HG03139 (cell line): ENCODE measurements at regions not wholly inside any gene's neighbourhood (a gene's known extent, or its start where the extent isn't known, plus 50 kb on each side); places are given as distances from the start of the nearest gene placed in this dataset.
"Not testable (repeated sequence)": the region's sequence is repeated elsewhere in the genome, so short reads cannot be mapped to it uniquely, and the experiment has no call there.

ENCODE experiments used
- ATAC-seq: cut with Tn5 transposase; IDR thresholded peaks from one replicate; pipeline ENCODE4 v1.9.1; 2021; ENCODE audit not compliant: unreplicated experiment

DNA sequence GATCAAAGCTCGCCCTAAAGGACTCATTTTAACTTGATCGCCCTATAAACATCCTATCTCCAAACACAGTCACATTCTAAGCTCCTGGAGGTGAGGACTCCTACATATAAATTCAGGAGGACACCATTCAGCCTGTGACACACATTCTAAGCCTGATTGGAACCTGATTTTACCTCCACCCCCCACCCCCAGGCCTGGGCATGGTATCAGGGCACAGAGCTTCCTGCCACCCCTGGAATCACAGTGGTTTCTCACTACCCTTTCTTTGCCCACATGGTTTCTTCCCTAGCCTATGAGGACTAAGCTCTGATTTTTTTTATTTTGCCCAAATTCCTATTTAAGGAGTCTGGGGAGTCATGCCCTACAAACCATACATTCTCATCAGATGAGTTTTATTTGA is 428.1 kb upstream of the ID2 start:
- no peak for ATAC-seq

DNA sequence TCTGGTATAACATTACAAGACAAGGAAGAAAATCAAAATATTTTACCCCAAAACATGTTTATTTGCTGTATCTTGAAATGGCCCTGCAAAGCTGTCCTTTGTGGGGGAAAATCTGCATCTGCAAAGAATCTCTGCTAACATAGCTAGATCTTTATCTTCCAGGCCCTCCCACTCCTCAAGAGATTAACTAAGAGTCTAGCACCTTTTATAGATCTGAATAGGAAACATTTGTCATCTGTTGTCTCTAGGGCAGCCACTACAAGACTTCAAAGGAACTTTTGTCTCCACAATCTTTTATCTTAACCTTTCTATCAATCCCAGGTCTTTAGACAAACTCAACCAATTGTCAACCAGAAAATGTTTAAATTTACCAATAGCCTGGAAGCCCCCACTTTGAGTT is 427.6 kb upstream of the ID2 start:
- not testable (repeated sequence) for ATAC-seq

- no peak for ATAC-seq
Observed at GRCh38 chr2:8254791-8255447, 426.9 kb upstream of the ID2 start.

DNA sequence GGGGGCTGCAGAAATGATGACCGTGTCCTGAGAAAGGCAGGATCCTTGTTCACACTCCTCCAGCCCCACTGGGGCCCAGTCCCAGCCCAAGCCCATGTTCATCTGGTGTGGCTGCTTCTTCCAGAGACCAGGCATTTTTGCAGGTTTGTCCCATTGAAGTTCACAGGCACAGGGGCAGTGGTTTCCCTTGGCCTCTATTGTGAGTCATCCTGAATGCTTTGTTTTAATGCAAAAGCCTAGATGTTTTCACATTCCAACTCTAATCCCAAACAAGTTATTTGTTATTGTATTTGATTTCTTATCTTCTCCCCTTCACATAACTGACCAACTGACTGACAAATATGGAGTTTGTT is 426.4 kb upstream of the ID2 start:
- ATAC-seq = no peak

- ATAC-seq = no peak
Observed at GRCh38 chr2:8256905-8257304, 425.0 kb upstream of the ID2 start.

DNA sequence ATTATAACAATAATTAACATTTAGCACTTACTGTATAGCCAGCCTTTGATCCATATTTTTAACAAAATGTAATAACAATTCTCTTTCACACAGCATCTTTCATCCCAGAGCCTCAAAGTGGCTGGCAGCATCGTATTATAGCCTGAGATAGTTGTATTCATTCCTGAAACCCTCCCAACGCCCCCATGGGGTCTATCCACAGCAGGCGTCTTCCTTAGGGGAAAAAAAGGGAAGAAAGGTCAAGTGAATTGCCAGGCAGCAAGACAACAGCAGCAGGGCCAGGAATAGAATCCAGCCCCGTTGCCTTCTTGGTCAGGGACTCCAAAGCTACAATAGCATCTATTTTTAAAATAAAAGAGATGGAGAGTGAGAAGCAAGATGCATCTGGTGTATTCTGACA is 424.4 kb upstream of the ID2 start:
- no peak for ATAC-seq

DNA sequence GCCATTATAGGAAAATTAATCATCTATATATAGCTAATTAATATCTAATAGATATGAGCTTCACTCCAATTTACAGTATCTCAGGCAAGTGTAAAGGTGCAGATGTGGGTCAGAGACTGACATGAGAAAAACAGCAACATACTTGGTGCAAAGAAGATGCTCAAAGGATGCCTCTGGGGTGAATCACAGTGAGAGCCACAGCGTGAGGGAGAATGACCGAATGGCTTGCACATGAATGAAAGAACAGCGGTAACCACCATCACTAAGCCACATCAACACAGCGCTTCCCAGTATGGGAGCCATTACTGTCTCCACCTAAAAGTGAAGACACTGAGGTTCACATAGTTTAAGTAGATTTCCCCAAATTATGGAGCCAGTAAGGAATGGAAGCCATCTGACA is 423.4 kb upstream of the ID2 start:
- no peak for ATAC-seq

DNA sequence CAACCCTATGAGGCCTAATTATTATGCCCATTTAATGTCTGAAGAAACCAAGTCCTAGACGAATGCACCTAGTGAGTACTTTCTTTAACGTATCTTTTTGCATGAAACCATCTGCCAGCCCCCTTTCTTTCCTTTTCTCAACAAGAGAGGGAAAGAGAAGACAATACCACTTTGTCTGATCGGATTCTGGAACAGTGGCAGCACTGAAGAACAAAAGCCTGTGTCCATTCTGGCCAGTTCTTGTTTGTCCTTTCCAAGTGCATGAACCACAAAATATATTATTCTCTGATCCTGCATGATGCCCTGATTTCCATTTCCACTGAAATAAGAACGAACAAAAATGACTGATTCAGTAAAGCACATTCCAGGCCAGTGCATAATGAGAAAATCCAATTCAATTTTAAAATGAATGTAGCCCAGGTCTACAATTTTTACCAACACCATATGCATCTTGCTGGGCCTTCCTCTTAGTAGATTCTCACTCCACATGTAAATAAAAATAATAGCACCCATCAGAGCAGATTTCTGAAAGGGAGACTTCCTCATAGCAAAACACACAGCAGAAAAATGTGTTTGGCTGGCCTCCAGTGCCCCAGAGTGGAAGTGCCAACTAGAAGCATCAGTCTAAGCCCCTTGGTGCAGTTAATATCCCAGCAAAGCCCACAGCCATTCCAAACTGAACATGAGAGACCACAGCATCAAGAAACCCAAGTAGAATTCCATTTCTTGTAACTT is 422.6 kb upstream of the ID2 start:
- no peak for ATAC-seq

DNA sequence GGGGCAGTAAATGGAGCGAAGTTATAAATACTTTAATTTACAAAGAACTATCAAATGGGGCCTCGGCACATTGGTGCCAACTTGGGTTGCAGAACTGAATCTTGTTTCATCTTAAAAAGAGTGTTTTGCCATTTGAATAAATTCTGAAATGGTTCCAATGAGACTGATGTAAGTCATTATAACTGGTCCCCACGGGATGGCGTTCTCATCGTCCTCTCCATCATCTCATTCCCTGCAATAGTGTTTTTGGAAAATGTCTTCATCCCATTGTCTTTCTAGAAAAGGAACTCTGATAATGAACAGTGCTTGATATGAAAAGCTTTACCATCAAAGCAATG is 422.0 kb upstream of the ID2 start:
- no peak for ATAC-seq

DNA sequence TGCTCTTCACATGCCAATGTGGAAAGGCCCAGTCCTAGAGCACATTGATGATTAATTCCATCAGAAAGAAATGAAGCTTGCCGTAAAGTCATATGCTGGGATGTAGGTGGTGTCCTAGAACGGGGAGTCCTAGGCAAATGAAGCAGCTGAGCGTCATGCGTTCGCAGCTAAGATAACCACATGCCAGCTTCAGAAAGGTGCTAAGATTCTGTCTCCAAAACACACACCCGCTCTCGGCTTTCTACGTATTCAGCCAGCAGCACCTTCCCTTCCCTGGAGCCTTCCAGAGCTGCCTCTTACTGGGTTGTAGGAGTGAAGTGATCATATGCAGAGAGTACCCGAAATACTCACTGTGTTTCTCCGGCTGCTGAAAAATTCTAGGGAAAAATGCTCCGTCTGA is 421.6 kb upstream of the ID2 start:
- no peak for ATAC-seq

- no peak for ATAC-seq
Observed at GRCh38 chr2:8263901-8264300, 418.0 kb upstream of the ID2 start.

DNA sequence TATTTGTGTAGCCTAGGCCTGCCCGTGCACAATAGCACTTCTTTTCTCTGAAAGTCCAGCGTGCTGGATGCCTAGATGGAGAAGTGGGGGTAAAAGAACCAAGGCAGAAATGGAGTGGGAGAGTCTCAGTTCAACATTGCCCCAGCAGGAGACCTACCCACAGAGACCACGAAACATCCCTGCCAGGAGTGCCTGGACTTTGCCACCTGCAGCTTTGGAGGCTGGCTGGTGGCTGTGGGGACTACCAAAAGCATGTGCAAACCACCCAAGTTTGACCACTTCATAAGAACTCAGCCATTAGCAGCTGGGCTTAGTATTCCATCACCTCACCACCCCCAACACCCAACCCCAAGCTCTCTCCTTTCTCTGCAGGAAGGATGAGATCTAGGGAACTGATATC is 416.9 kb upstream of the ID2 start:
- no peak for ATAC-seq

- ATAC-seq = no peak
Observed at GRCh38 chr2:8265476-8266226, 416.2 kb upstream of the ID2 start.

- no peak for ATAC-seq
Observed at GRCh38 chr2:8266563-8266962, 415.3 kb upstream of the ID2 start.

- no peak for ATAC-seq
Observed at GRCh38 chr2:8267048-8267447, 414.8 kb upstream of the ID2 start.

GRCh38 chr2:8267721-8268120 is 414.1 kb upstream of the ID2 start:
- no peak for ATAC-seq

DNA sequence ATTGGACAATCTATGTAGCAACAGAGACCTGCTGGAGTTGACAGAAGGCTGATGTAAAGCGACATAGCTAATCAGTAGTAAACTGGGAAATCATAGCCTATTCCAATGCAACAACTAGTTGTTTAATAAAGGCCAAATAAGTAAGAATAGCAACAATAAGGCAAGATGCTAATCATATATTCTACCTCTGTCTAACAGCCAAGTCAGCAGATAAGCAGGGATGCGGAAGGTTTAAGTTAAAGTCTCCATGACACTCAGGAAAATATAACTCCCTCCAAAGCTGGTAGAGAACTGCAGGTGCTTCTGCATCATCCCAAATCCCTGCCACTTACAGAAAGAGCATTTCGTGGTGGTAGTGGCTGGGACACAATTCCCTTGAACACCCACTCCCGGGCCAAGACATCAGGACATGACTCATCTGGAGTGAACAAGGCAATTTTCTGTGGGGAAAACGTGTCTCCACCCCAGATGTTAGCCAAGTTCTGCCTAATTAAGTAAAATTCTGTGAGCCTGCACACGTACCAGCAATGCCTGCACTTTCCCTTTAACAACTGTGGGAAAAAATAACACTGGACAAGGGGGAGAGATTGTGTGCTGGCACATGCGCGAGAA is 413.6 kb upstream of the ID2 start:
- ATAC-seq = no peak

DNA sequence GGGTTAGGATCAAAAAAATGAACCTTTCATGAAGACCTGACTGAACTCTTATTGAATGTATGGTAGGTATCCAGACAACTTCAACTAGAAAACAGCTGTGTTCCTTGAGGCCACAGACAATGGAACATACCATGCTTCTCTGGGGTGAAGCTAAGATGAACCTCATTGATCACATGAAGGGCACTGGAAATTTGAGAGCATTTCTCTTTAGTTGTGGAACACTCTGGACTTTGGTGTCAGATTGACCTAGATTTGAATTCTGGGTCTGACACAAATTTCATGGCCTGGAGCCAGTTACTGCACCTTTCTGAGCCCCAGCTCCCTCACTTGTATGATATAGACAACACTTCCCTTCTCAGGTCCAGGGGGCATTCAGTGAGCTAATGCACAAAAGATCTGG is 411.2 kb upstream of the ID2 start:
- ATAC-seq = no peak

DNA sequence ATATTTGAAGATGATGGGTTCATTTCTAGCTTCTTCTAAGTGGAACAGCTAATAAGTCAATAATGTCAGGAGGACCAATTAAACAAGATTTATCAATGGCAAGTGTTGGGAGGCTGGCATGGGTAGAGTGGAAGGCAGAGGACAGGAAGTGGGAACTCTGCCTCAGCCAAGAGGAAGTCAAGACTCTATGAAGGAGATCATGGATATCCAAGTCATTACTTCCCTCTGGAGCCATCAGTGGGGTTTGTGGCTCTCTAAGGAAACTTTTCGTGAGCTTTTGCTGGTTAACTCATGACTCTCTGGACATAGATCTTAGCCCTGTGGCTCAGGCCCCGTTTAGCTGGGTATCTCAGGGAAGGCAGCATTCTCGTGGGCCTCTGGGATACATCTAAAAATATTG is 410.4 kb upstream of the ID2 start:
- no peak for ATAC-seq

DNA sequence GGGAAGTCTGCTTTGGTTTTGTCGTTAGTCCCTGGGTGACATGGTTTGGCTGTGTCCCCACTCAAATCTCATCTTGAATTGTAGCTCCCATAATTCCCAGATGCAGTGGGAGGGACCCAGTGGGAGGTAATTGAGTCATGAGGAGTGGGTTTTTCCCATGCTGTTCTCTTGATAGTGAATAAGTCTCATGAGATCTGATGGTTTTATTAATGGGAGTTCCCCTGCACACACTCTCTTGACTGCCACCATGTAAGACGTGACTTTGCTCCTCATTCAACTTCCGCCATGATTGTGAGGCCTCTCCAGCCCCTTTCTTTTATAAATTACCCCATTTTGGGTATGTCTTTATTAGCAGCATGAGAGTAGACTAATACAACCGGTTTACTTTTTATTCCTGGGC is 405.8 kb upstream of the ID2 start:
- ATAC-seq = no peak

- no peak for ATAC-seq
Observed at GRCh38 chr2:8277921-8278571, 403.8 kb upstream of the ID2 start.
